ENCODE measurements at regions not wholly inside any gene's neighbourhood (a gene's known extent, or its start where the extent isn't known, plus 50 kb on each side); places are given as distances from the start of the nearest gene placed in this dataset.

DNA sequence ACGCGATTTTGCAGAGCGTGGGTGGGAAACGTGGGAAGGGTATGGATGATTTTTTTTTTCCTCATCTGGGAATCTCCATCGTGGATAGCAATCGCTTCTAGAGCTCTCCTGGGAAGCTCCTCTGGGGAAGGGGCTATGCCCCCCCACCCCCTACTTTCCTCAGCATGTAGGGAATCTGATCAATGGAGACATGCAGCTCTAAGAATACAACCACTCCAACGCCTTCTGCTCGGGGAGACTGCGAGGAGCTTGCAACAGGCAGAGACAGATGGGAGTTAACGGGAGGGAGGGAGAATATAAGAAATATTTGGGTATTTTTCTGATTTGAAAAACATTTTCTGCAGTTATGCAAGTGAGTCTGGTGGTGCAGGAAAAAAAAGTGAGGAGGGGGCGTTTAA, 104.6 kb upstream of the HSD17B12 start:
- no peak for DNase-seq (ENCODE audit: low read depth)

DNA sequence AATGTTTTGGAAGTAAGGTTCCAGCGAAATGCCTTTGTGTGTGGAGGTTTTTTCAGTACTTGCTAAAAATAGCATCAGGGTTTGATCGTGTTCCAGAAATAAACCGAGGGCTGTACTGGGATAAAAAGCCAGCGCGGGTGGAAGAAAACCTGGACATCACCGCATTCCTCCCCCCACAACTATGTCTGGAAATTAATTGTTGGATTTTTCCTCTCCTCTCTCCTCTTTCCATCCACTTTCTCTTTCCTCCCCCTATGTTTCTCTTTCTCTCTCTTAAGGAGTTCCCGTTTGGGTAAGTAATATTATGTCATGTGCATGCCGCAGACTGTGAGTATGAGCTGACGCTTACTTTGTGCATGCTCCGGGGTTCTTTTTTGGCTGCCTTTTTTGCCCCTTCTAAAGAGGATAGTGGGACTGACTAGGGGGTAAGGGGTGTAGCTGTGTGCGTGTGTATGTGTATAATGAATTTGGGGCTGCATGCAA, 104.2 kb upstream of the HSD17B12 start:
- DNase-seq (ENCODE audit: low read depth) = no peak

DNA sequence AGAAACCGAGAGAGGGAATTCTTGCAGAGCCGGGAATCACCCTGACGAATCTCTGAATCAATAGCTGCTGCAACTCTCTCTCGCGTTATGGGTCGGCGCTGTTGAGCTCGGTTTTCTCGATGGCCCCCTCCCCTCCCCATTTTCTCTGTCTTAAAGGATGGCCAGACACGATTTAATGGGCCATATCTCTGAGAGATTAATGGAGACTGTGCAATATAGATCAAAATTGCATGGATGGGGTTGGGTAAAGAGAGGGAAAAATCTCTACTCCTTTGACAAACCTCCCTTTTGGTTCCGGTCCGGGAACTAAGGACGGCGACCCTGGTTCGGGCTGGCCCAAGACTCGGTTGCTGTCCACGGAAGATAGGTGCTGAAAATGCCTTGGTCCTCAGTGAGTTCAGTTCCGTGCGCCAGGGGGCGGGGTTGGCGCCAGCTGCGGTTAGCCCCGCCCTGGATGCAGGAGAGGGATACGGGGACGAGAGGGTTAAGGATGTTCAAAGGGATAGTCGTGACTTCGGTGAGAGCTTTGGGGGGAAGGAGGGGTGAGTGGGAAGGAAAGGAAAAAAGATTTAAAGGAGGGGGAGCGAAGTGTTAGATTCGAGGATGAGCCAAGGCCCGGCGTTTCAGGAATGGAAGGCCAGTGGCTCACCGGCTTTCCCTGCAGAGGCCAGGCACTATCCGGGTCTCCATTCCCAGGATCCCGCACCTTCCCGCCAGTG, 103.6 kb upstream of the HSD17B12 start:
- DNase-seq (ENCODE audit: low read depth) = peak; percentile 47

DNA sequence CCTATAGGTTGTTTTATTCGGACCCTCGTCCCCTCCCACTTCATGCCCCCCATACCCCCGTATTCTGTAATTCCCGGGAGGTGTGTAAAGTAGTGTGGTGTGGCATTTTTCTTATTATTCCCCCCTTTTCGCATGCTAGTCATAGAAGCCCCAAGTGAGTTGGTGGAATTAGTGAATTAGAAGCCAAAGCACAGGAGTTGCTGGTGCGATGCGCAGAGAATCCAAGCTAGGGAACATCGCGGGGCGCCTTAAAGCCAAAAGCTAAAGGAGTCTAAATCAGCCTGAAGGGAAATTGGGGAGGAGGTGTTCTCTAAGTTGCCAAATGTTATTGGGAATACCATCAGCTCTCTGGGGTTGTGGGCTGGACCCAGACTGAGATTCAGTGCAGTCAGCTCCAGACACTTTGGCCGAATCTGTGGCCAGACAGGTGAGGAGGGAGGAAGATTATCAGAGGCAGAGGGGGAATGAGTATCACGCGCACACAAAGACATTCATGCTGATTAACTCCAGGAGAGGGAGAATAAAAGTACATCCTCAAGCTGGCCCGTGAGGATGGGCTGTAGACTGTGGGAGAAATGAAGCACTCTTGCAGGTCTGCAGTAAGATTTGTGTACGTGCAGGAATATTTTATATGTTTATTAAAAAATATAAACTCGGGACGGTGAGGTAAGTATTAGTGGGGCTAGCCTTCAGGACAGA, 102.8 kb upstream of the HSD17B12 start:
- DNase-seq (ENCODE audit: low read depth) = no peak

DNA sequence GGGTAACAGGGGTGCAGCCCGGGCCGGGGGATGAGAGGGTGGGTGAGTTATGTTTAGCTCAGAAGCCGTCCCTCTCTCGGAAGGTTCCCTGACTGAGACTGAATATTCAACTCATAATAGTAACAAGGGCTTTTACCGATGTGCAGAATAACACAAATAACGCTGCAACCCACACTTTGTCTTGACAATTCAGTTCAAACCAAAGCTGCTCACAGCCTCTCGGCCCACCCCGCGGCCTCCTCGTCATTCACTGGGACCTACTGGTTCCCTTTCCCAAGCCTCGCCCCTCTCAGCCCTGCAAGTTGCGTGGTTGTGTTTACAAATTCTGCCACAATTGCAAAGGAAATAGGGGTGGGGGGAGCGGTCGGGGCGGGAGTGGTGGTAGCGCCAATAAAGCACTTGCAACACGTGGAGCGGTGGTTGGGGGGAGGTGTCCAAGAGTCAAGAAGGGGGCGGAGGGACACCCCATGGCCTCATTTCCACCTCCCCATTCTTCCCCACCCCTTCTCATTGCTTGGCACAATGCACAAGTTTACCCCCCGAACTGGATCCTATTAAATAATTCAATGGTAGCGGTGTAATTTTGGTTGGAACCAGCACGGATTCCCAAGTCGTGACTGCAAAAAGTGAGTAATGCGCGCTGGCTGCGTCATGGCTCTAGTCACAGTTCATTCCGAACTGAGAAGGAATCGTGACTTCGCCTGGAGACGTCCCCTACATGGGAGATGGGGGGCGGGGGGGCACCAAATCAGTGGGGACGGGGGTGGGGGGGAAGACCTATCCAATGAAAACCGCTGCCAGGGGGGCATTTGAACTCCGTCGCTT, 102.0 kb upstream of the HSD17B12 start:
- DNase-seq (ENCODE audit: low read depth) = peak; percentile 29

DNA sequence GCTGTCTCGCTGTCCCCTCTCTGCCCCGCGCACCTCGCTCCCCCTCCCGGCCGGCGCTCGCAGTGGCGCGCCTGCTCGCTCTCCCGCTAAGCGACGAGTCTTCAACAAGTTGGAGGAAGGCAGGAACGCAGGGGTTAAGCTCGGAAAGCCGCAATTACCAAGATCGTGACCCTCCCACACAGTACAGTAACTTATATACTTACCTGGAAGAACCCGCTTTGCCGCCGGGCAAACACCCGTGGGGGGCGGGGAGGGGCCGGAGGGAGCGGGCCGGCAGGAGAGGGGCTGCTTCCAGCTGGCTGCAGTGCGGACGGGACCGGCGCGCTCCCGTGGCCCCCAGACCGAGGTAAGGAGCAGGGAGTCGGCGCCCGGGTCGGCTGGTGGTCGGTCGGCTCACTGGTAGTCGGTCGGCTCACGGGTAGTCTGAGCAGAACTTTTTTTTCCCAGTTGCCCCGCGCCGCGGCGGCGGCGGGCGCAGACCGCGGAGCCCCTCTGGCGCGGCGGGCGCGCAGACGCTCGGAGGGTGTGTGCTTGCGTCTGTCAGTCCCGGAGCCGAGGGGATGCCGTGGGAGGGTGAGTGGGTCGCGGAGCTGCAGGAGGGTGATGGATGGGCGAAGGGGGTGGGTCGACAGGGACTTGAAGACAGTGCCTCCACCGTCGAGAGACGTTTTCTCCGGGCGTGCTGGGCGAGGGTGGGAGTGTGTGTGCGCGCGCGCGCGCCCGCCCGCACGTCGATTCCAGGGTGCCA, 101.2 kb upstream of the HSD17B12 start:
- peak; percentile 23 for DNase-seq (ENCODE audit: low read depth)

DNA sequence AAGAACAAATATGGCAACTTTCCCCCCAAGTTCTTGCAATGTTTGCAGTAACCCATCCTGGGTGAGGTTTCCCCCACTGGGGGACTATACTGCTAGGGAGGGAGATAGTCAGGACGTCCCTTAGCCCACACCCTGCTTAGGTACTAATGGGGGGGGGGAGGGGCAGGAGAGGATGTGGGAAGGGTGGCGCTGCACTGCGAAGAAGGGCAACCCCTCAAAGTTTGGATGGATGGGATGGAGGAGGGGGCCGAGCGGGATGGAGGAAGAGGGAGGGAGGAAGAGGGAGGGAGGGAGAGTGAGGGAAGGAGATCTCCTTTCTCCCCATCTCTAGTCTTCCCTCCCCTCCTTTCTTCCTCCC, 100.6 kb upstream of the HSD17B12 start:
- no peak for DNase-seq (ENCODE audit: low read depth)

DNA sequence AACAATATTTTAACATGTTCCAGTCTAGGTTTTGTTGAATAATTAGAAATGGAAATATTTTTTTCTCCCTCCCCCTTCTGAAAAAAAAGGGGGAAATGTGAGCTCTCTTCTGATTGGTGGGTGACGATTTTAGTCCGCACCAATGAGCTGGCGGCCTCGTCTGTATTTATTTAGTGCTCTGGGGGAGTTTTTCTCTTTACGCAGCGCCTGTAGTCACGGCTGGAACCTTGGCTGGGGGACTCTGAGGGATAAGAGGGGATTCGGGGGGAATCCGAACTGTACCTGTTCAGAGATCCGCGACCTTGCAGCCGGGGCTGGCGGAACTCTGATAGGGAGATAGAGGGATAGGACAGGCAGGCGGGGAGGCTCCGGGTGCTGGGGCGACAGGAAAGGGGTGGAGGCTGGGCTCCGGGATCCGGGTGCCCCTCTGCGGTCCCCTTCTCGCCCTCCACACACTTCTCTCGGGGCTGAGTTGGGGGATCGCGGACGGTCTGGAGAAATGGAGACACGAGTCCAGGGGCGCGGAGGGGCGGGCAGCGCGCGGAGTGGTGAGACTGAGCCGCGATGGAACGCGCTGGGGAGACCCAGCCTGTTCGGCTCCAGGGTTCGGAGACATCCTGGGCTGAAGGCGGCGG, 99.7 kb upstream of the HSD17B12 start:
- no peak for DNase-seq (ENCODE audit: low read depth)

DNA sequence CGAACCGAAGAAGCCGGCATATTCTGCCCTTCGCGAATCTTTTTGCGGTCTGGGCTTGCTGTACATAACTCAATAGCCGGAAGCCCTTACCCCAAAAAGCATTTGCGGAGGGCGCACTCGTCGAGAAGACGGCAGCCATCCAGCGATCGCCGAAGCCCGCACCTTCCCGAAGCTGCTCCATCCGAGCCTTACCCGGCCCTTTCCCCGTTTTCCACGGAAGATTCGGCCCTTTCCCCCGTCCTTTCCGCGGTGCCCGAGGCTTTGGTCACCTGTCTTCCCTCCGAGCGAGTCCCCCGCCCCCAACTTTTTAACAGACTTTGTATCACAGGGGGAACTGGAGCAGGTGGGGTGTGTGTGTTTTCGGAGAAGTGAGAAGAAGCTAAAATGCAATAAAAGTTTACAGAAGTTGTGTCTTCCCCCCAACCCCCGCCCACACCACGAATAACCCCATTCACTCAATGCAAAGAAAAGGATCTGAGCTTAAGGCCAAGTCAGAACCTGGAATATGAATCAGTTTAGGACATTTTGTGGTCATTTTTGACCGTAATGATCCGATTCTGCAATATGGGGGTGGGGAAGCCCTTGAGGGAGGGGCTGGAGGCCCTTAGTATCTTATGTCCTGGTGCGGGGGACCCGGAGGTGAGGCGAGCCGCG, 99.0 kb upstream of the HSD17B12 start:
- DNase-seq (ENCODE audit: low read depth) = no peak

DNA sequence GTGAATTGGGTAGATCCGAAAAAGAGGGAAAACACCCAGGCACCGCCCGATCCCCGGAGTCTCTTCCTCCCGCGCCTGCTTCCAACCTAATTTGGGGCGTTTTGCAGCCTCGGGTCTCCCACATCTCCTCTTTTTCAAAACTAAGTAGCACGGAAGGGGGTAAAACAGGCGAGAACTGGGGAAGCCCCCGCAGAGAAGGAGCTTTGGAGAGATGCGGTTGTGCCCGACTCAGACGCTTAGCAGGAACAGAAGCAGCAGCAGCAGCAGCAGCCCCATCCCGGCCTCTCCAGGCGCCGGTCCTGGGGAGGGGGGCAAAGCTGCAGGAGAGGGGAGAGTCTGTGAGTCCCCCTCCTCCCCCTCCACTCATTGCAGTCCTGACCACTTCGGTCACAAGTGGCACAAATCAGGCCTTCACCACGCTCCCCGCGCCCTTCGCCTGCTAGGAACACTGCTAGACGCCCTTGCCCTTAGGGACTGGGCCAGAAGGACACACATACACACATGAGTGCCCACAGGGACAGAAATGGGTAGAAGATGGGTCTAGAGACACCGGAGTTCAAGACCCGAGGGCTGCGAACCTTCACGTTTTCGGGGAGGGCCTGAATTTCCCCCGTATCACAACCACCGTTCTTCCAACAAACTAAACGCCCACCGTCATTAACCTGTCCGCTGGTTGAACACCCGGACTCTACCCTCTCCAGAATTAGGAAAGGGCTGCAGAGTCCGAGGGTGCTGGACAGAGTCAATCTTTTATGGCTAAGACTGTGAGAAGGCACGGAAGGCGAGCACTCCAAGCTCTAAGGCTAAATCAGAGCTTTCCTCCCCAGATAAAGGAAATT, 98.3 kb upstream of the HSD17B12 start:
- DNase-seq (ENCODE audit: low read depth) = no peak

DNA sequence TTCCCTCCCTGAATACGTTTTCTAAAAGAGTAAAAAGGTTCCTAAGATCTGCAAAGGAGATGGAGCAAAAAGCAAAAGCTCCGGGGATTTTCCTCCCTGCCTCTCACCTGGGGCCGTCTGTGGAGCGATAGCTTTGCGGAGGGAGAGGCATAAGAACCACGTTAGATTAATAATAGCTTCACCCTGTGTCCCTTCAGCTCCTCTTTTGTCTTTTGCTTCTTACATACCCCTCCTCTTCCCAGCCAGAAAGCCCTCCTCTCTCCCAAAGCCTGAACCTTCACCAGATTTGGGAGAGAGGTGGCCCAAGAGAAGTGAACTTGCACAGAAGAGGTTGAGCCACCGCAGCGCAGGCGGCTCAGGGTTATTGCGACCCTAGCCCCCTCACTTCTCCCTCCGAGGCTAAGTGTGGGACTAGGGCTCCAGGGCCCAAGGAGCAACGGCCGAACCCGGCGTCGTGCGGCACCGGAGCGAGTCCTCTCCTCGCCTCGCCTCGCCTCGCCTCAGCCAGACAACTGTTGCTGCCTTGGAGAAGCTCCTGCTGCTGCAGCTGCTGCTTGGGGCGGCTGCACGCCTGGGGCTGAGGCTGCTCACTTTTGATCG, 97.6 kb upstream of the HSD17B12 start:
- DNase-seq (ENCODE audit: low read depth) = no peak

DNA sequence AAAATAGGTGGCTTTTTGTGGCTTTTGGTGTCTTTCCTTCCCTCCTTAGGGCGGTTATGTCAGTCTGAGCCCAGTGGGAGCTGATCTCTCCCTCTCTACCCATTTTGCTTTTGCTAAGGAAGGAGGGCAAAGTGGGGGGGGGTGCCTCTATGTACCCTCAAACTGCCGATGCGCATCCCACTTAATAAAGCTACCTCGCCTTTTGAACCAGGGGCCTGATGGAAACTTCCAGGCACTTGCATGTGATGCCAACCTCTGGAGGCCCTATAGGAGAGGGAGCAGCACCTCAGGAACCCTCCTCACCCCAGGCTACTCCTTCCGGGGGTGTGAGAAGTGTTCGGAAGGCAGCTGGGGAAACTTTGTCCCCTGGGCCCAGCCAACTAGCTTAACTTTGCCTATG, 97.0 kb upstream of the HSD17B12 start:
- DNase-seq (ENCODE audit: low read depth) = no peak

DNA sequence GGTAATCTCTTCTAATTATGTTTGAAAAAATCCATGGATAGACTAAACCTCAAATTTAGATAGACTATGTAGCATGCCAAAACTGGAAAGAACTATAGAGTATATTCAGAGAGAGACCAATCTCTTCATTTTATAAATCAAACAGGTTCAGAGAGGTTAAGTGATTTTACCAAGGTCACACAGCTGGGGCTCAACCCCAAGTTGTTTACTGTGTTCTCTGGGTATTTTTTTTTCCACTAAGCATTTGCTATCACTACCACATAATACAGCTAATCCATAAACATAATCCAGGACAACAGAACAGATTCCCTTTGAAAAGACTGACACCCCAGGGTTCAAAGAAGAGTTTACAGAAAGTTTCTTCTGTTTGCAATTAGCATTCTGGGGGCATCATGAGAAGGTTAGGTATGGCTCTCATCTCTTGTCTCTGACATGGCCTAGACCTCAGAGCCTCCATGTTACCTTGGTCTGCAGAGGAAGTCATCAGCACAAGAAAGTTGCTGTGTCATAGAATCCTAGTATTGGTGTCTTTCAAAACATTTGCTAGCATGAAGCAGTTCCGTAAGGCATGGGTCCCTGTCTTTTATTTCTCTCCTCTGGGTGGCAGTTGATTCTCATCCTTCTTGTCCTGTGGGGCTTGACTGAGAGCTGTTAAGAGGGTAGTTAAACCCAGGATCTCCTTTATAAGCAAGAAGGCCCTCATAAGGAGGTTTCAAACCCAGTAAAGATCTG, 94.5 kb upstream of the HSD17B12 start:
- no peak for DNase-seq (ENCODE audit: low read depth)

DNA sequence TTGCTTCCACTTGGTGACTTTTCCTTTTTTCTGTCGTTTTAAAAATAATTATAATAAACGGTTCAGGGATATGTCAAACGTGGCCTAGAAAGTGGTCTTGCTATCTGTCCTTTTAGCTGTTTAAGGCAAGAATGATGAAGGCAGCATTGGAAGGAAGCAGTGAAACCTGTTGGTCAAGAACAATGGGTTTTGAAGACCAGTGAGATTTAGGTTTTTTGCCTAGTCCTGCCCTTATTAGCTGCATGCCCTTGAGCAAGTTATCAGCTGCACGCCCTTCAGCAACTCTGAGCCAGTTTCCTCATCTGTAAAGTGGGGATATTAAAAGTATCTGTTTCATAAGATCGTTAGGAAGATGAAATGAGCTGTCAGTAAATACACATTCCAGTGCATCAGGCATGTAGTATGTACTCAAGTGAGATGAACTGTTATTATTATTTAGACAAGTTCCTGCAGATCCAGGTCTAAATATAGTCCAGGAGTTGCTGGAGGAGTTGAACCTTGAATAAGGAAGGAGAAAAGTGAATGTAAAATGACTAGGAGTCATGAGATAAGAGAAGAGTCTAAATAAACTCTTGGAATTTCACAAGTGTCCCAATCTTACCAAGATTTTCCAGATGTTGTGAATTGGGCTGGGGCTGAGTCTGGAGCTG, 90.8 kb upstream of the HSD17B12 start:
- DNase-seq (ENCODE audit: low read depth) = no peak

DNA sequence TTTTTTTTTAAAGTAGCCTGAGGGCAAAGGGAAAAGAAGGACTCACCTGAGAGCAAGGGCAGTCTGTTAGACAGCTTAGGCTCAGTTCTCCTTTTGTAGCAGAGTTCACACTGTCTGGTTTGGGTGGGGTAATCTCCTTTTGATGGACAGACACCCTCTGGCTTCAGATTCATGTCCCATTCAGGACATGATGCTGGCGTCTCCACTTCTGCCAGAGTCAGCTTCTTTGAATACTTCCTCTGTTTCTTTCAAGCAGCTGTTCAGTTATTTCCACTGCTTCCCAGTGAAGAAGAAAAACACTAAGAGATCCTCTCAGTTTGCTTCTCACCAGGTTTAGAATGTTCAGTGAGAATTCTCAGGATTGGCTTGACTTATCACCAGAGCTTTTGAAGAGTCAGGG, 79.0 kb upstream of the HSD17B12 start:
- DNase-seq (ENCODE audit: low read depth) = no peak

DNA sequence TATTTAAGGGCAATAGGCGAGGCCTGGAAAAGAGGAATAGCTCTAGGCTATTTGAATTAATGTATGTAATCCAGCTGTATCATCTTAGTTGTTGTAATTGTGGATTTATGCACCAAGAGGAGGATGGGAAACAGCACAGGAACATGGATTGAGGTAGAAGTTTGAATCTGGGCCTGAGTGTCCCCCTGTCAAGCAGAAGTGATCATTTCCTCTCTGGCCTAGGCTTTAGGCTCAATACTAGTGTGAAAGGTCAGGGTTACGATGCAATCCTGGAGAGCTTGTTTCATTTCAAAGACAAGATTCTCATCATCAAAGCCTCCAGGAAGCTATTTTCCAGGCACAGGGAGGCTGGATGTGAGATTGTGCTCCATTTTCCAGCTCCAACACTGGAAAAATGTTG, 77.9 kb upstream of the HSD17B12 start:
- DNase-seq (ENCODE audit: low read depth) = no peak

DNA sequence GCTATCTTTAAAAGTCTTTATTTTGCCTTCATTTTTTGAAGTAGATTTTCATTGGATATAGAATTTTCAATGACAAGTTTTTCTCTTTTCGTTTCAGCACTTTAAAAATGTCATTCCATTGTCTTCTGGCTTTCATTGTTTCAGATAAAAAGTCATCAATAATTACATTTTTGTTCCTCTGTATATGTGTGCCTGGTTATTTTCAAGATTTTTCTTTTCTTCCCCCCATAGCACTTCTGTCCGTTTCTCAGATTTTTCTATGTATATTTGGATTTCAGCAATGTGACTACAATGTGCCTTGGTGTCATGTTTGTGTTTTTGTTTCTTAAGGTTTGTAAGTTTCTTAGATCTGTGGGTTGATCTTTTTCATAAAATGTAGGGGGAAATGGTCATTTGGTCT, 66.3 kb upstream of the HSD17B12 start:
- DNase-seq (ENCODE audit: low read depth) = no peak

DNA sequence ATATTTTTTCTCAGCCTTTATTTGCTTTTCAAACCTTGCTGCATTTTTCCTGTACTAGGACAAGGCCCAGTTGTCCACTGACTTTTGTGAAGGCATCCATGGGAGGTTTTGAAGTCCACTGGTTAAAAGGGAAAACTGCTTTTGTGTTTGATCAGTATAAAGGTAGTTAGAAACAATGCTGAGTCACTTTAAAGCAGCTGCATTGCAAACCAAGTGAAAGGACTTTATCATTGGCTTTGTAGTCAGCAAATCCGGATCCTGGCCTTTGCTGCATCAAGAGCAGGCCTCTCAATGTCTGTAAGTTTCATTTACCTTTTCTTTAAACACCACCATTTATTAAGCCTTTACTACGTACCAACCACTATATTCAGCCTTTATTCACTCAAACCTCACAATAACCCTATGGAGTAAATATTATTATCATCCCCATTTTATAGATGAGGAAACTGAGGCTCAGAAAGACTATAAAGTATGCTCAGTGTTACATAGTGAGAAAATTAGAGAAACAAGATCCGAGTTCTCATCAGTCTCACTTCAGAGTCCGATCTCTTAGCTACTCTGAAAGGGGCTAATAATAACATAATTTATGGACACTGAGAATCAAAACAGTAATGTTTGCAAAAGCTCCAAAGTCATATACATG, 60.6 kb upstream of the HSD17B12 start:
- DNase-seq (ENCODE audit: low read depth) = no peak

All from RPMI7951 (cell line).